ENCODE measurements at regions not wholly inside any gene's neighbourhood (a gene's known extent, or its start where the extent isn't known, plus 50 kb on each side); places are given as distances from the start of the nearest gene placed in this dataset.

- no peak for TF ChIP-seq HDAC2 (IDR thresholded peaks at IDR 0.05)
- no peak for TF ChIP-seq CHD4 (IDR thresholded peaks at IDR 0.05; ENCODE audit: borderline replicate concordance)
- TF ChIP-seq NFE2L2 (conservative IDR thresholded peaks at IDR 0.05; ENCODE audit: low read length) = no peak
- TF ChIP-seq EP300 (IDR thresholded peaks at IDR 0.05) = no peak
- no peak for TF ChIP-seq JUNB (IDR thresholded peaks at IDR 0.05)
- TF ChIP-seq TFCP2L1 (CRISPR knock-in tag; IDR thresholded peaks at IDR 0.05) = no peak
- H3K4me2 ChIP-seq = no peak overlapping the region
- ChIA-PET POLR2A (no interaction called here), CTCF (no interaction called here)
- H3K4me3 ChIP-seq = no peak overlapping the region
- no peaks in the 10 kb centered on the region for H3K4me1 ChIP-seq
- DNase-seq (ENCODE audit: low read depth in 1 of 2, low spot score in 1 of 2) (no peak), FAIRE-seq (no peak), ATAC-seq (no peak)
- H3K9me3 ChIP-seq = no peaks in the 10 kb centered on the region
- no peak overlapping the region for H3K27ac ChIP-seq
Observed at GRCh38 chr4:31983677-31984076, 1263.5 kb downstream of the PCDH7 start.

- ChIA-PET CTCF (no interaction called here), POLR2A (no interaction called here)
- ATAC-seq = no peak
- no peak overlapping the region for H3K4me3 ChIP-seq
- DNase-seq (ENCODE audit: low read depth in 1 of 2, low spot score in 1 of 2) = no peak
- no peak overlapping the region for H3K27ac ChIP-seq
- no peaks in the 10 kb centered on the region for H3K9me3 ChIP-seq
- TF ChIP-seq JUNB (IDR thresholded peaks at IDR 0.05) (no peak), CBX2 (IDR thresholded peaks at IDR 0.05; ENCODE audit: borderline replicate concordance, low read depth) (no peak), FOSB (CRISPR knock-in tag; IDR thresholded peaks at IDR 0.05) (no peak), CTCF (IDR thresholded peaks at IDR 0.05) (no peak), FOXS1 (CRISPR knock-in tag; IDR thresholded peaks at IDR 0.05) (no peak), RCOR1 (IDR thresholded peaks at IDR 0.05; ENCODE audit: low read depth, low read length) (no peak), ESRRA (IDR thresholded peaks at IDR 0.05; ENCODE audit: borderline replicate concordance, low read length) (no peak), HOXA7 (CRISPR knock-in tag; IDR thresholded peaks at IDR 0.05) (no peak), EHMT2 (IDR thresholded peaks at IDR 0.05; ENCODE audit: low read depth) (no peak), KDM5A (IDR thresholded peaks at IDR 0.05) (no peak), KDM1A (IDR thresholded peaks at IDR 0.05; ENCODE audit: low read depth) (no peak)
- TF ChIP-seq, protein P1, sequence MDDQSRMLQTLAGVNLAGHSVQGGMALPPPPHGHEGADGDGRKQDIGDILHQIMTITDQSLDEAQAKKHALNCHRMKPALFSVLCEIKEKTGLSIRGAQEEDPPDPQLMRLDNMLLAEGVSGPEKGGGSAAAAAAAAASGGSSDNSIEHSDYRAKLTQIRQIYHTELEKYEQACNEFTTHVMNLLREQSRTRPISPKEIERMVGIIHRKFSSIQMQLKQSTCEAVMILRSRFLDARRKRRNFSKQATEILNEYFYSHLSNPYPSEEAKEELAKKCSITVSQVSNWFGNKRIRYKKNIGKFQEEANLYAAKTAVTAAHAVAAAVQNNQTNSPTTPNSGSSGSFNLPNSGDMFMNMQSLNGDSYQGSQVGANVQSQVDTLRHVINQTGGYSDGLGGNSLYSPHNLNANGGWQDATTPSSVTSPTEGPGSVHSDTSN (IDR thresholded peaks at IDR 0.05) = no peak
- TF ChIP-seq, protein P2, sequence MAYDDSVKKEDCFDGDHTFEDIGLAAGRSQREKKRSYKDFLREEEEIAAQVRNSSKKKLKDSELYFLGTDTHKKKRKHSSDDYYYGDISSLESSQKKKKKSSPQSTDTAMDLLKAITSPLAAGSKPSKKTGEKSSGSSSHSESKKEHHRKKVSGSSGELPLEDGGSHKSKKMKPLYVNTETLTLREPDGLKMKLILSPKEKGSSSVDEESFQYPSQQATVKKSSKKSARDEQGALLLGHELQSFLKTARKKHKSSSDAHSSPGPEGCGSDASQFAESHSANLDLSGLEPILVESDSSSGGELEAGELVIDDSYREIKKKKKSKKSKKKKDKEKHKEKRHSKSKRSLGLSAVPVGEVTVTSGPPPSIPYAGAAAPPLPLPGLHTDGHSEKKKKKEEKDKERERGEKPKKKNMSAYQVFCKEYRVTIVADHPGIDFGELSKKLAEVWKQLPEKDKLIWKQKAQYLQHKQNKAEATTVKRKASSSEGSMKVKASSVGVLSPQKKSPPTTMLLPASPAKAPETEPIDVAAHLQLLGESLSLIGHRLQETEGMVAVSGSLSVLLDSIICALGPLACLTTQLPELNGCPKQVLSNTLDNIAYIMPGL (CRISPR knock-in tag; IDR thresholded peaks at IDR 0.05; ENCODE audit: borderline replicate concordance) = no peak
- WGBS (ENCODE audit: missing lambda C conversion rate) = 37% methylated on average over 2 of the region's 2 CpGs
- no peak for FAIRE-seq
- no peaks in the 10 kb centered on the region for H3K4me1 ChIP-seq
- no peak overlapping the region for H3K4me2 ChIP-seq
Observed at GRCh38 chr4:31984872-31985271, 1264.7 kb downstream of the PCDH7 start.

DNA sequence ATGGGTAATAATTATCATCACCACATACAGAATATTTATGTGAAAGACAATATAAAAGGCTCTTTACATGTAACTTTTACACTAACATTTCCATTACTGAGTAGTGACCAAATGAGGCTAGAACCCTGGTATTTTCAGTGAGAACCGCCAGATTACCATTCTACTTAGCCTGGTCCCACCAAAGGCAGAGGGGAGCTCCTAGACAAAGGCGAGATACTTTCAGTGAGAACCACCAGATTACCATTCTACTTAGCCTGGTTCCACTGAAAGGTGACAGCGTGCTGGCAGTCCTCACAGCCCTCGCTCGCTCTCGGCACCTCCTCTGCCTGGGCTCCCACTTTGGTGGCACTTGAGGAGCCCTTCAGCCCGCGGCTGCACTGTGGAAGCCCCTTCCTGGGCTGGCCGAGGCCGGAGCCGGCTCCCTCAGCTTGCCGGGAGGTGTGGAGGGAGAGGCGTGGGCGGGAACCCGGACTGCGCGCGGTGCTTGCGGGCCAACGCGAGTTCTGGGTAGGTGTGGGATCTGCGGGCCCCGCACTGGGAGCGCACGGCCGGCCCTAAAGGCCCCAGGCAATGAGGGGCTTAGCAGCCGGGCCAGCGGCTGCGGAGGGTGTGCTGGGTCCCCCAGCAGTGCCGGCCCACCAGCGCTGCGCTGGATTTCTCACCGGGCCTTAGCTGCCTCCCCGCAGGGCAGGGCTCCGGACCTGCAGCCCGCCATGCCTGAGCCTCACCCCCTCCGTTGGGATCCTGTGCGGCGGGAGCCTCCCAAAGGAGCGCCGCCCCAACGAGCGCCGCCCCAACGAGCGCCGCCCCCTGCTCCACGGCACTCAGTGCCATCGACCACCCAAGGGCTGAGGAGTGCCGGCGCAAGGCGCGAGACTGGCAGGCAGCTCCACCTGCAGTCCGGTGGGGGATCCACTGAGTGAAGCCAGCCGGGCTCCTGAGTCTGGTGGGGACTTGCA, 1276.1 kb downstream of the PCDH7 start:
- peak overlapping the region; percentile 79 for H3K4me2 ChIP-seq
- 41% methylated on average over 9 of the region's 55 CpGs for WGBS (ENCODE audit: missing lambda C conversion rate)
- H3K4me1 ChIP-seq = no peaks in the 10 kb centered on the region; the same call in 2 of the 3 replicates
- peak; percentile 96 to 98 for ATAC-seq
- no peaks in the 10 kb centered on the region for H3K9me3 ChIP-seq
- FAIRE-seq = no peak
- DNase-seq (ENCODE audit: low read depth in 1 of 2, low spot score in 1 of 2) = peak in 1 of 2 experiments; percentile 69
- peak overlapping the region; percentile 76 to 91 for H3K27ac ChIP-seq
- CTCF ChIA-PET = no interaction called here
- H3K4me3 ChIP-seq = peak overlapping the region; percentile 47
- POLR2A ChIA-PET = interaction anchor here (0.7 kb wide), 1 partner anchor 30 kb away, joined by 3 read pairs; no protein-coding TSS in a partner anchor
- TF ChIP-seq ZSCAN20 (CRISPR knock-in tag; IDR thresholded peaks at IDR 0.05) = no peak
- TF ChIP-seq RAD21 (conservative IDR thresholded peaks at IDR 0.05 in 1 of 2, IDR thresholded peaks at IDR 0.05 in 1 of 2) = peak in 1 of 2 experiments; percentile 21; a peak in 2 of 5 replicates
- TF ChIP-seq SMC3 (IDR thresholded peaks at IDR 0.05) = no peak
